Activated CD8-positive, alpha-beta memory T cell treated with anti-CD3 and anti-CD28 coated beads for 1 hour (primary cell): ENCODE measurements at regions not wholly inside any gene's neighbourhood (a gene's known extent, or its start where the extent isn't known, plus 50 kb on each side); places are given as distances from the start of the nearest gene placed in this dataset.

Source experiments
- DNase-seq, 2 donors: peaks; one replicate each; pipeline ENCODE4 v3.0.0-alpha.2; 2020; ENCODE audit warnings: low read depth in 1 of 2; ENCODE audit errors: extremely low read depth in 1 of 2

DNA sequence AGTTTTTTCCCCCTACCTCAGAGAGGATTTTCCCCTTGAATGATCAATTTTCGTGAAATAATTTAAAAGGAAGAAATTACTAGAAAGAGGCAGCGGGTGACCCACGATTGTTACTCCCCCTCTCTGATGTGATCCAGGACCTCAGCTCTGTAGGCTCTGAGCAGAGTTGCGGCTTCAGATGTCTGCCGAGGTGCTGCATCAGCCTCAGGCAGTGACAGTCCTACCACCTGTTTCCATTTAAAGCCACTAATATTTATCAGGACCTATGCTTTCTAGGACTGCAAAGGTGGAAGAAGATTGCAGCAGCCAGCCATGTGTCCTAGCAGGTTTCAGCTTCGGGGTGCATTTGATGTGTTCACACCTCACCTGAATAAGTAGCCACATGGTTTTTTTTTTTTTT lies 294.8 kb upstream of the C2CD4B start:
- no peak for DNase-seq

DNA sequence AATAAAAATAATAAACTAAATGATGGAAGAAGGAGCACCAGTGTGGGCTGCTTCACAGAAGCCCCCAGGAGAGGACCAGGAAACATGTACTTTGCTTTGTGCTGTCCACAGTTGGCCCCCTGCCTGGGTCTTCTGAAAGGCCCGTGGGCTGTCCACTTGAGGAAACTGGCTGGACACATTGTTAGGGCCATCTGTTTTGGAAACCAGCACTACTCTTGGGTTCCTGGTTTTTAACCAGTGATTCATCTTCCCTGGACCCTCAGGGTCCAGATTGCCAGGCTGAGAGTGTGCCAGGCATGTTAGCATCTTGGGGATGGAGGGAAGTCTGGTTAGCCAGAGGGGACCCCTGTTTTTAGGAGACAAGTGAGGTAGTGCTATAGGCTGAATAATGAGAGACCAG lies 297.2 kb upstream of the C2CD4B start:
- DNase-seq: no peak

DNA sequence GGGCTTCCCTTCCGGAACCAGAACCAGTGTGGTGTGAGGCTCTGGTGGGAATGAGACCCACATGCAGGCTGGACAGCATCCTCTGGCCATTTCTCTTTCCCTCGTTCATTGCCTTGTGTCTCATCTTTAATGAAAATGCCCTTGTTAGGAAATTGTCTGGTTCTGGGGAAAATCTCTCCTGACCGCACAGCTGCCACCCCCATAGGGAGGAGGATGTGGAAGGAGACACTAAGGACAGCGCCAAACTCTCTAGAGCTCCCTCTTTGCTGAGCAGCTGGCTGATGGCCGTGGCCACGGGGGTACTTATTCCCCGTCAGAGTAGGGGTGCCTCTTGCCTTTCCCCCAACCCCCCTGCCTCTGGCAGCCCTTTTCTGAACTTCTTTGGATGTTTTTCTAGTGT lies 297.6 kb upstream of the C2CD4B start:
- no peak for DNase-seq

DNA sequence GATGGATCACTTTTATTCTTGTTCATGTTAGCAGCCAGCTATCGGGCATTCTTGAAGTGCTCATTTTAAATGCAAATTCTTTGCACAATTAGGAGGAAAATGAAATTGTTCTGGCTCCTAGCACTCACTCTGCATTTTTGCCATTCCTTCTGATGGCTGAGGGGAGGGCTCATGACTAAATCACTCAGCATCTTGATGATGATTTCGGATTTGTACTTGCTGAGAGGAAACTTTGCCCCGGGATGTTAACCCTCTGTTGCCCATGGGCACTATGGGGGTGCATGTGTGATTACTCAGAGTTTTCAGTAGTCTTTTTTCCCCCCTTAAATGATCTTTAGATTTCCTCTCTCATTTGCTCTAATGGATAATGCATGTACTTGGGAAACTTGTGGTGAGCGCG lies 299.6 kb upstream of the C2CD4B start:
- DNase-seq: no peak

DNA sequence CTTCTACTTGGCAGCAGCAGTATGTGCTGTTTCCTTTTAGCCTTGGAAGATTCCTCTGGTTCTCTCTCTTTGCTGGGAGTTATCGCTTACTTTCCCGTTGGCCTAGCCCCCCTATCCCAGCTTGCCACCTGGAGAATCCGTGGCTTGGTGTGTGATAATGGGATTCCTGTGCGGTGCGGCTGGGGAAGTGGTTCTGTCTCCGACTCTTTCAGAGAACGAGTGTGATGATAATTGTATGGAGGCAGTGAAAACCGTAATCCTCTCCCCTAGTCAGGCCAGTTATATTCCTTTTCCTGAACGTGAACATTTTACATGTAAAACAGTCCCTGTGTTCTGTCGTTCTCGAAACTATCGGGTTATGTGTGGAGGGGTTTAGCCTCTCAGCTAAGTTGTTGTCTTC lies 300.1 kb upstream of the C2CD4B start:
- no peak for DNase-seq

DNA sequence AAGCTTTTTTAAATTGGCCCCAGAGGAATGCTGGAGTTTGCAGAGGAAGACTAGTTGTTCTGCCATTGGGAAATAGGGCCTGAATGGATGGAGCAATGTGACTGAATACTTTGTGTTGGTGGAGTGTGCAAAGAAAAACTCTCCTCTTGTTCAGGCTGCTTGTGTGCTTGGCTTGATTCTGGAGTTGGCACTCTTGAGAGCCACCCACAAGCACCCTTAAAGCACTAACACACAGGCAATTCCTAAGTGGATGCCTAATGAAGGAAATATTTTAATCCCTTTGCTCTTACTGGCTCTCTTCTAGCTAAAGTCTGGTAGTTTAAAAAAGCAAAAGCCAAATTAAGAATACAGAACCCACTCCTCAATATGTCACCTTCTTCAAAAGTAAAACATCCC lies 304.4 kb upstream of the C2CD4B start:
- DNase-seq: no peak

DNA sequence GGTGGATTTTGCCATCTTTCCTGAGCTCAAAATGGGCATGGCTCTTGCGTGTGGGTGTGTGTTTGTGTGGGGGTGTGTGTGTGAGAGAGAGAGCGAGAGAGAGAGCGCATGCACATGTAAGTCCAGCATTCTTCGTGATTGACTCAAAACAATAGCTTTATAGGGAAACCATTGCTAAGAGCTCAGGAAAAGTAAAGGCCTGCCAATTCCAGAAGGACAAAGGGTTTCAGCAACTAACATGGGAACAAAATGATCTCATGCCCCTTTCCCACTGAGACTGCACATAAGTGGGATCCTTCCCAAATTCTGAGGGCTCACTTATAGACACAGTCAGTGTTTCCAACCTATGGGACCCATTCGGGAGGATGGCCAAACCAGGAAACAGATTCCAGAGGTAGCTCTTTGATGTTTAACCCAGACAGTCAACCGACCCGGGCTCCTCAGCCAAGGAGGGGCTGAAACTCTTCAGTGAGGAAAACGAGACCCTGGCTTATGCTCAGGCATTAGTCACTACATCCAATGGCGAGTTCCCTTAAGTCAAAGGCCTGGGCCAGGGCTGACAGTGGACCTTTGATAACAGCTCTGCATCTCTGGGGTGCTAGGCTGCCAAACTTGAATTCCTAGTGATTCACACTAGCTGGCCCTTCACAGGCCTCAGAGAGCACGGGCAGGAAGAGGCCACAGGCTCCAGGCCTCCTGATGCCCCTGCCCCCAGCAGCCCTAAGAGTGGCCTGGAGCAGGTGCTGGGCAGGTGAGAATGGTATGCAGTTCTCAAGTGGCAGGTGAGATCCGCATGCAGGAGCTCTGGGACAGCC lies 305.0 kb upstream of the C2CD4B start:
- DNase-seq: no peak

DNA sequence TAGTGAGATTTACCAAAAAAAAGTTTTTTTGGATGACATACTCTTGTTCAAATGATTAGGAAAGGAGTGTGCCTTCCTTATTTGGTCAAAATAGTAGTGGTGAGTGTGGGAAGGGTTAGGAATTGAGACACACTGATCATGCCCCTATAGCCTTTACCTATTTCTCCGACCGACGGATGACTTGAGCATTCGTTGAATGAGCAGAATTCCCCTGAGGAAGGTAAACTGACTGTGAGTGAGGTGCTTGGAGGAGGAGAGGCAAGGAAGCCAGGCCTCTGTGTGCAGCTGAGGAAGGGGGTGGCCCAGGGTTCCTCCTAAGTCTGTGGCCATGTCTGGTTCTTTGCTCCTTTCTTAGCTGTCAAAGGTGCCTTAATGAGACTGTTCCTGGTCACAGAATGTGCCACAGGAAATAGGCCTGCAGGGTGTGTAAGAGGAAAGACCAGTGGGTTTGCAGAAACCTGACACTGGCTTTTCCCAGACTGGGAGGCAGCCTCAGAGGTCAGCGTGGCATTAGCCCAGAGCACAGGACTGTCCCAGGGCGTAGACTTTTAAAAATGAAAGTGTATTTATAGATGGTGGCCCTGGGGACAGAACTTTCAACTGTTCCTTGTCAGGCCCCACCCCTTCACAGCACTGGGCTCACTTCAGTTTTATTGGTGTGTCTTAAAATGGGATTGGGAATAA lies 307.7 kb upstream of the C2CD4B start:
- DNase-seq: no peak

DNA sequence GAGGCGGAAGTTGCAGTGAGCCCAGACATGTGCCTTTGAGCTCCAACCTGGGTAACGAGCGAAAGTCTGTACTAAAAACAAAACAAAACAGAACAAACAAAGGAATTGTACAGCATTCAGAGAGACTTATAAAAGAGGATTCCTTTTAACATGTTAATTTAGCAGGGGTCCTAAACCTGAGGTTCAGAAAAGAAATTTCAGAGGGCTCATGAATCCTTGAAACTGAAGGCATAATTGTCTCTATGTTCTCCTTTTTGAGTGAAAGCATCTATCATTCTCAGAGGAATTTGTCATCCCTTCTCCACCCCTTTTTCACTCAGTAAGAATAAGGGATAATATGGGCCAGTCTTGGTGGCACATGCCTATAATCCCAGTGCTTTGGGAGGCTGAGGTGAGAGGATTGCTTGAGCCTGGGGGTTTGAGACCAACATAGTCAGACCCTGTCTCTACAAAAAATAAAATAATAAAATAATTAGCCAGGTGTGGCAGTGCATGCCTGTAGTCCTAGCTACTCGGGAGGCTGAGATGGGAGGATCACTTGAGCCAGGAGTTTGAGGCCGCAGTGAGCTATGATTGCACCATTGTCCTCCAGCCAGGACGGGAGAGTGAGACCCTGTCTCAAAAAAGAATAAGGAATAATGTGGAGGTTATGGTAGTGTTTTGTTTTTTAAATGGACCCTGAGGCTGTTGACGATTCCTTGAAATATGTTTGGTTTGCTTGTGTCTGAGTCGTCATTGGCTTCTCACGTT lies 309.1 kb upstream of the C2CD4B start:
- no peak for DNase-seq

DNA sequence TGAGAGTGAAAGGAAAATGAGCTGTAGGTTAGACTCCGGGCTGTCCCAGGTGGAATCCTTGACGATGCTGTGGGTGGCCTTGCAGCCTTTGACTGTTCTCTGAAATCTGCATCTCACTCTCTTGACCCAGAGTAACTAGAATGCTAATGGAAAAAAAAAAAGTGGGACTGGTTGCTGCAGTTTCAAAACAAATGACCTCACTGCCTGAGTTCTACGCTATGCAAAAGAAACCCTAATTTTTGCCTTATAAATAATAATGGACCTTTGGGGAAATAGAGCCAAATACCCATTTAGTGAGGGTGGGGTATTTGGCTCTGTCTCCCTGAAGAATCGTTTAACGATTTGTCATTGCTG lies 309.7 kb upstream of the C2CD4B start:
- no peak for DNase-seq

DNA sequence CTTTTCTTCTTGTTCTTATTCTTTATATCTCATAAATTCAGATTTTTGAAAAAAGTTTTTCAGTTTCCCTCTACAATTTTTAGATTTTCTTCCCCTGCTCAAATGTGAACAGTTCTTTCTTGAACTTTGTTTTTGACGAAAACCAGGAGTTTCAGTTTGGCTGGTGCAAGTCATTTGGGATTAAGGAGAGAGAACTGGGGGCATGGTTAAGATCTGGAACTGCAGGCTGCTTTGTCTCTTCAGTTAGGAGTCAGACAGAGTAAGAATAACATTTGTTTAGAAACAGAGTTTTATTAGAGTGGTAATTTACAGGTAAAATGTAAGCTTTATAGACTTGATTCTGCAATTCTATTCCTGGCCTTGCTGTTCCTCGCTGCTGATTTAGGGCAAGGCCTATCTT lies 310.5 kb upstream of the C2CD4B start:
- DNase-seq: no peak

DNA sequence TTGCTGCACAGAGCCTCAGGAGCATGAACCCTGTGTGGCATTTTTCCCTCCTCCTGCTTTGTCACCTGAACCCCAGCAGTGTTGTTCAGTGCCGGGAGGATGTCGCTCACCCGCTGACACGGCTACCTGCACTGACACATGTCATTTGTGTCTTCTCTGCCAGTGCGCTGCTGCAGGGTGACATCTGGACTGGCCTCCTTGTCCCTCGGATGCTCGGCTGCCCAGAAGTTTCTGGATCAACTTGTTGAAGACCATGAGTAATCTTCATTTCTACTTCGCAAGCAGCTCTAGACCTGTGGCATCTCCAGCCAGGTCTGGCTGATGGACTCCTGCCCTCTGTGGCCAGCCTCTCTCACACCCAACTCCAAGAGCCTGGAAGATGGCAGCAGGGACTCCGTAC lies 311.1 kb upstream of the C2CD4B start:
- no peak for DNase-seq

DNA sequence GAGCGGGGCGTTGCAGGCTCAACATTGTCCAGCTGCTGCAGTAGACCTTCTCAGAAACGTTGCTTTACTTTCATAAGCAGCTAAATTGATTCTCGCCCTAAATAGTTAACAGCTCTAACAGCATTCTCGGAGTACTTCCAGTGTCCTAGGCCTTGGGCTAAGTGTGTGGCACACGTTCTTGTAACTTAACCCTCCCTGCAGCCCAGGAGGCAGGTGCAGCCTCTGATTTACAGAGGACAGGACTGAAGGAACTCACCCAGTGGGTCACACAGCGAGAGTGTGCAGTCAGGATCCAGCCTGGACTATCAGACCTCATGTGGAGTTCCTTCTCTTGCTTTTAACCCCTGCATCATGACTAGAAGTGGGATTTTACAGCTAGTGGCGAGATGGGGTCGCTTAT lies 312.8 kb upstream of the C2CD4B start:
- DNase-seq: no peak

DNA sequence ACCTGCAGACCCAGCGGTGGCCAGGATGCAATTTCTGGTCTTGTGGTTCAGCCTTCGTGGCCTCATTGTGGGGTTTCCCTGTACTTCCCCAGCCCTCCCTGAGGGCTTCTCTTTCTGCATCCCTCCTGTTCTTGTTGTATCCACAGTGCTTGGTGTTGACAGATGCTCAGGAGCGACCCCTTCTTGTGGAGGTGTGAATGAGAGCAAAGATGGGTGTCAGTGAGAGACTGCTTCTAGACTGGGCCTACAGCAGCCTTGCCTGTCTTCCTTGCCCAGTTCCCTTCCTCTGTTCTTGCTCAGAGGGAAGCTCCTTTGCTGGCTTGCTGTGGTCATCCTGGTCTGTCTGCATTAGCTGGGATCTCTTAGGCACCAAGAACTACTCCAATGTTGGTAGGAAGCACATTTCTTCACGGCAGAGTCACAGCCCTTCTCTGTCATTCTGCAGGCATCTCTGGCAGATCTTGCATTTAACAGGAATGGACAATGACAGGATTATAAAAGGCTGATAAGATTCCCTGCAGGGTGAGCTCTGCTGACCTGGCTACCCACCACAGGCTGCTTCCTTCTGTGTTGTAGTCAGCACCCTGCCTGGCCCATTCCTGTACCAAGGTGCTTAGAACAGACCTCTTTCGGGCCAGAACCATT lies 317.8 kb upstream of the C2CD4B start:
- no peak for DNase-seq

DNA sequence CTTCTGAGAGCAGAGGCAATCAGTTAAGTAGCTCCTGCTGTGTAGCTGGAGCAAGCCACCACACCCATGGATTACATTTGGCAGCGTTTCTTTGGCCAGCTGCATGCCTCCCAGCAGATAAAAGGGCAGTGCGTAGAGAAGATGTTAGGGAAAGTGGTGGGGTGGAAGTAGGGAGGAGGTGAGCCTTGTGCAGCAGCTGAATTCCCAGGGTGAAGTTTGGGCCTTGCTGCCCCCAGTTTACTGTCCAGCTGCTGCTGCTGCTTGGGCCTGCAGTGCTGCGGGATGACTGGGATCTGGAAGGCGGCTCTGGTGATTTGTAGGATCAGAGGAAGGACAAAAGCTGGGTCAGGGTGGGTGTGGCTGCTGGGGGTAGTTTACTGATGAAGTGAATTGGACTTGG lies 318.7 kb upstream of the C2CD4B start:
- DNase-seq: no peak

DNA sequence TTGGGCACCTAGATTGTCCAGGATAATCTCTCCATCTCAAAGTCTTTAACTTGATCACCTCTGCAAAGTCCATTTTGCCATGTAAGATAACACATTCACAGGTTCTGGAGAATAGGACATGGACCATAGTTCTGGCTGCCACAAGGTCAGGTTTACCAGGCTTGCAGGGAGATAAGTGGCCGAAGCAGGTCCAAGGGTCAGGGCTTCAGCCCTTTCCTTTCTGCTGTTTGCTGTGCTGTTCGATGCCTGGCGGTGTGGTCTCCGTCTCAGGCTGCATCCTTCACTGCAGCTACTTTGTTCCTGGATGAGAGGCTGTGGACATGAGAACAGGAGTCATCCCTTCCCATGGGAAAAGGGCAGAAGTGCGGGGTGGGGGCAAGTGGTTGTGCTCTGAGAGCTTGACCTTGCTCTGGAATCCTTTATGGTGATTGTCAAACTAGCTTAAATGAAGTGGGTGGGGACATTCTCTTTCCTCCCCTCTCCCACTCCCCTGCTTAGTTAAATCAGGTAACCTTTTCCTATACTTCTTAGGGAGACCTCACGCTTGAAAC lies 320.2 kb upstream of the C2CD4B start:
- DNase-seq: no peak

DNA sequence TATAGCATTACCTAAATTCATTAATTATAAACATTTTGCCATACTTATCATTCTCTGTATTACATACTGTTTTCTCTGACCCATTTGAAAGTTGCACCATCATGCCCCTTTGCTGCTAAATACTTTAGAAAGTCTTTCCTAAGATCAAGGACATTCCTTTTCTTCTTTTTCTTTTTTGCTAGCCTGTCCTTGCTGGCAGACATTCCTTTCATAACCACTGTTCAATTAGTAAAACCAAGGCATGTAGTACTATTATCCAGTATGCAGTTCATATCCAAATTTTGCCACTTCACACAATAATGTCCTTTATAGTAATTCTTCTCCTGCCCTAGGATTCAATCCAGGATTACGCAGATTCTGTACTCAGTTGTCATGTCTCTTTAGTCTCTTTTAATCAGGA lies 321.0 kb upstream of the C2CD4B start:
- DNase-seq: no peak

DNA sequence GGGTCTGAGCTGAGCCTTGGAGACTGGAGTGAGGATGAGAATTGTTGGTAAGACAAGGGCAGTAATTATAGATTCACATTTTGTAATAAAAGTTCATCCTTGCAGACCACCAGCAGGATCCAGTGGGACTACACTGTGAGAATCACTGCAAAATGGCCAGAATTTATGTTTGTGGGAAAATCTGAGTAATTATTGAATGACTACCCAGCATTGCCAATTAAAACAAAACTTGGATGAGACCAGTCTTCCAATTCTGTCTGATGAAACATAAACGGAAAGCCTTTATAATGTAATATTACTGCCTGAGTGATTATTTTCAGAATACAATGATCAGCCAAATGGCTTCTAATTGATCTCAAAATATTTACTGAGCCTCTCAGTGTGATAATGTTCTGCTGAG lies 323.3 kb upstream of the C2CD4B start:
- no peak for DNase-seq

DNA sequence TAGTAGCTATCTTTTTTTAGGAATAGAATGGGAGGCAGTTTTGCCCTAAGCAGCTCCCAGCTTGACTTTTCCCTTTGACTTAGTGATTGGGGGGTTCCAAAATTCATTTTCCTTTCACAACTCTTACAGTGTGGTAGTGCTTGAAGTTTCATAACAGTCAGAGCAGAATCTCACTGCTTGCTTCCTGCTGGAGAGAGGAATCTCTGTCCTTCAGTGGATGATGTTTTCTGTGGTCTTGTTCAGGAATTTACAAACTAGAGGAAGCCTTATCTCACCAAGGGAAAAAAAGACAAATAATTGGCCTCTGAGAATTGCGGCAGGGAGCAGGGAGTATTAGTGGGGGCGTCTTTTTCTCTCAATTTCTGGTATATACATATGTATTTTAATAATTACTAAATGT lies 326.6 kb upstream of the C2CD4B start:
- no peak for DNase-seq

DNA sequence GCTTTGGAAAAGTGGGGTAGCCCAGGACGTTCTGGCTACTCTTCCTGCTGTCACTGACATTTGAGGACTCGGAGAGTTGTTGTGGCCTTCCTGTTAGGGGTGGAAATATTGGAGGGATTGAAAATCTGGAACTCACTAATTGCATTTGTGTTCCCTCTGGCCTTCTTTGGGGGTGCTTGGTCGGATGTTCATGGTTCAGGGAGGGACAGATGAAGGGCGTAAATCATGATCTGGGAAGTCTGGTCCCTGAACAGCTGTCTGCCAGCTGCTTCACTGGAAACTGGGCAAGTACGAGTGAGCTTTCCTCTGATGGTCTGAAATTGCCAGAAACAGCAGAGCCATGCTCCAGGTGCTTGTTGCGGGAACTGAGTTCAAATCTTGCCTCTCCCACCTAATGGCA lies 327.8 kb upstream of the C2CD4B start:
- DNase-seq: no peak

DNA sequence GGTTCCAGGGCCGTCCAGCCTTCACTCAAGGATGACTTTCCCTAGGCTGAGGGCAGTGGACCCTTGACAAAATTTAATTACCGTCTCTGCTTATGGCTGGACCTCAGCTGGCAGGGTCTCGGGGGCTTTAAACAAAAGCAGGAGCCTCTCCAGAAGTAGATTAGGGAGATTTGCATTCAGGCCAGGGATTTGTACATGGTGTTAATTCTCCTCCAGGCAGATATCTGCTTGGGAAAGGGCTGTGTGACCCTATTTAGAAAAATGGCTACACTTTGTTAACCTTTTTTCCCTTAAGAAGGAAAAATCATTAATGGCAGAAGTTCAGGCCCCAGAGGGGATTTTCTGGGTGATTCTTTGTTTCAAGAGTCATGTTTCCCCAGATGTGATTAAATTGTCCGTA lies 329.1 kb upstream of the C2CD4B start:
- DNase-seq: no peak
